ENCODE measurements at regions not wholly inside any gene's neighbourhood (a gene's known extent, or its start where the extent isn't known, plus 50 kb on each side); places are given as distances from the start of the nearest gene placed in this dataset.
"Not testable (repeated sequence)": the region's sequence is repeated elsewhere in the genome, so short reads cannot be mapped to it uniquely, and the experiment has no call there.

- no peak for DNase-seq (ENCODE audit: low spot score)
These were observed 1199.3 kb downstream of the CDH11 start for GRCh38 chr16:63922560-63922959.

DNA sequence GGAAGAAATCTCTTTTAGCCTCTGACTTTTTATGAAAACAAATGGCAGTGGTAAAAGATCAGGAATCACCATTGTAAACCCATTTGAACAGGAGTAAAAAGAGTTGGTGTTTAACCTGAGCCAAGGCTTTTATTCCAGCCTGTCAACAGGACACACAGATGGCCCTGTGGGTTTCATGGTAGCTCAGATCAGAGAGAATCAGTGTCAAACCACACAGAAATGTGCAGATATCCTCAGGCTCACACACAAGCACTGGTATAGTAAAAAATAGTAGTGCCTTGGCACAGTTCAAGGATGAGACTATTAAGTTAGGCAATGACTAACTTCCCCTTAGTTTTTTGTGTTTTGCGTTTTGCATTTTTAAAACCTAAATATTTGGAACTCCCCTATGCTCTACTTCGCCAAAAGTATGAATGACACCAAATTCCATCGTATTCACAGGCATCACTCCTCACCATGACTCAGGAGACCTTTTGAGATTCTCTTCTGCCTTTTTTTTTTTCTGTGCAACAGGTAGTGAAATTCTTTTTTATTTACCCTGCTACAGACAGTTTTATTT lies 1200.0 kb downstream of the CDH11 start:
- no peak for DNase-seq (ENCODE audit: low spot score)

- no peak for DNase-seq (ENCODE audit: low spot score)
These were observed 1208.6 kb downstream of the CDH11 start for GRCh38 chr16:63913290-63913689.

GRCh38 chr16:63907251-63907650 lies 1214.6 kb downstream of the CDH11 start:
- no peak for DNase-seq (ENCODE audit: low spot score)

- no peak for DNase-seq (ENCODE audit: low spot score)
These were observed 1216.9 kb downstream of the CDH11 start for GRCh38 chr16:63904930-63905329.

DNA sequence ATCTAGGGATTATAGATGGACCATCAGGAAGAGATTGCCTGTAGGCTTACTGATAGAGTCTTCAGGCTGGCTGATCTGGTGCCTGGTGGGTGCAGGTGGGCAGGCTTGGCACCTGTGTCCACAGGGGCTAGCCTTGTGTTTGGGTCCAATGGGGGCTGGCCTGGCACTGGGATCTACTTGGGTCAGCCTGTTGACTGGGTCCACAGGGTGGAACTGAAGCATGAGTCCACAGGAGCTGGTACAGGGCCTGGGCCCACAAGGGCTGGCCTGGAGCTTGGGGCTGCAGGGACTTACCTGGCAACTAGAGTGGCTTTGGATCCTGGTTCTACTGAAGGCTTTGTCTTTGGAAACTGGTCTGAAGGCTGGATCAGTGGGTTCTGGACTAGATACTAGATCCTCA lies 1217.7 kb downstream of the CDH11 start:
- DNase-seq (ENCODE audit: low spot score), result no peak

DNA sequence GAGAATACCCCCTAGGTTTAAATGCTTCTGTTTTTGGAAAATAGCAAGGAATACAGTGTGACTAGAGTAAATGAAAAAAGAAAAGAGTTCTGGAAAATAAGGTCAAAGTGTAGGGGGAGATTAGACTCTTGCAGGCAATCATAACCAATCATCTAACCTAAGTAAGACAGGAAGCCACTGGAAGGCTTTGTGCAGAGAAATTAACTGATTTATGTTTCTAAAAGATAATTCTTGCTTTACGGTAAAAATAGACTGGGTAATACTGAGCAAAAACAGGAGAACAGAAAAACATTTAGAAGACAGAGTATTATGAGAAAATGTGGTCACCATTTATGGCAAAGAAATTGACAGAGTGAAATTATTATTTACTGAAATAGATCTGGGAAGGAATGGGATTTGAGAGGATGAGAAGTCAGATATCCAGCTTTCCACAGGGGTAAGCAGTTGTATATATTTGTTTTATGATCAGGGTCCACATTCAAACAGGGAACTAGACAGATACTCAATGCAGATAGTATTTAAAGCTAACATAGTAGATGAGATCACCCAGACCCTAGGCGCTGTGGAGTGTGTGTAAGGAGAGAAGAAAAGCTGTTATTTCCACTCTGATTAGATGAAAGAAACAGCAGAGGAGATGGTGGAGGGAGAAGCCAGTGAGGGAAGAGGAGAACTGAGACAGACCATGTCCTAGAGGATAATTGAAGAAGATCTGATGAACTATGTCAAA lies 1225.3 kb downstream of the CDH11 start:
- DNase-seq (ENCODE audit: low spot score), result no peak

DNA sequence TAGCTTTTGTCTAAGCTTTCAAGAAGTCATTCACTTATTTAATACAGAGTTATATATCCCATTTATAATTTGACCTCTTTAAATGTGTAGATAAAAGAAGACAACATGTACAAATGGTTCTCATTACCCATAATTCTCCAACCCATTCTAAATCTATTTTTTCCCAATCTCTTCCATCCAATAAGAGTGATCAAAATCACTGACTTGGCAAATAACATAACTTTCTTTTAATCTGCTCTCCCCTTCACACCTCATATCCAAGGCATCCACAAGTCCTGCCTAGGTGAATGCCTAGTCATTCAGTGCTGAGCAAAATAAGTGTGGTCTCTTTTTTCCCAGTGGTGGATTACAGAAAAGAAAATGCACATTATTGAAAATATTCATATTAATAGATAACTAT lies 1231.1 kb downstream of the CDH11 start:
- DNase-seq (ENCODE audit: low spot score), result no peak

GRCh38 chr16:63890081-63890480 lies 1231.8 kb downstream of the CDH11 start:
- DNase-seq (ENCODE audit: low spot score), result no peak

GRCh38 chr16:63883091-63883490 lies 1238.8 kb downstream of the CDH11 start:
- no peak for DNase-seq (ENCODE audit: low spot score)

- no peak for DNase-seq (ENCODE audit: low spot score)
These were observed 1239.3 kb downstream of the CDH11 start for GRCh38 chr16:63882576-63882975.

- DNase-seq (ENCODE audit: low spot score), result no peak
These were observed 1240.9 kb downstream of the CDH11 start for GRCh38 chr16:63880948-63881347.

GRCh38 chr16:63877401-63877800 lies 1244.5 kb downstream of the CDH11 start:
- DNase-seq (ENCODE audit: low spot score), result no peak

DNA sequence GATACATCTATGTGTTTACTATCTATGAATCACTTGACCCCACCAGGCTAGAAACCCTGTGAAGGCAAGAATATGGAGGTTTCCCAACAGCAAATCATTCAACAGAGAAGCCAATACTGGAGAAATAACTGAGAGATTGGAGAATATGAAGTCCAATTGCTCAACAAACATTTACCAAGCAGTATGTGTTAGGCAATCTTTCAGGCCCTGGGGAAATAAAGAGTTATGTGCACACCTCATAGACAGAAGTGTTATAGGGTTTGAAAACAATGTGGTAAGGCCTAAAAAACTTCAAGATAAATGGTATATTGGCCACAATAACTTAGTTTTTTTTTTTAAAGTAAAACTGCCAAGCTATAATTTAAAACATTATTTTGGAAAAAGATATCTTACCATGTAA lies 1245.8 kb downstream of the CDH11 start:
- no peak for DNase-seq (ENCODE audit: low spot score)

GRCh38 chr16:63860700-63861099 lies 1261.2 kb downstream of the CDH11 start:
- not testable (repeated sequence) for DNase-seq (ENCODE audit: low spot score)

DNA sequence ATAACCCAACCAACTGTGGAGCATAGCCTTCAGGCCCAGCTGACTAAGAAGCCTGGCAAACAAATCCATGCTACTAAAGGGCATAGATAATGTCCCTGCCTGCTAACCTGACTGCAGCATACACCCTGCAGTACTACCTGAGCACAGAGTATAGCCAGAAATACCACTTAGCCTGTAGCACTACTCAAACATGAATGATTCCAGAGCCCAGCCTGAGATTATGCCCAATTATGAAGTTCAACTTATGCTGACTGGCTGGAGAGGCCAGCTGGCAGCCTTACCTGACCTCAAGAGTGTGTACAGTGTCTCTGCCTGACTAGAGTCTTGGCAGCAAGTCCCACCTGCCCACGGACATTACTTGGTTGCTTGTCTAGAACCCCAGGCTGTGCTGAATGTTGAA lies 1265.3 kb downstream of the CDH11 start:
- no peak for DNase-seq (ENCODE audit: low spot score)

DNA sequence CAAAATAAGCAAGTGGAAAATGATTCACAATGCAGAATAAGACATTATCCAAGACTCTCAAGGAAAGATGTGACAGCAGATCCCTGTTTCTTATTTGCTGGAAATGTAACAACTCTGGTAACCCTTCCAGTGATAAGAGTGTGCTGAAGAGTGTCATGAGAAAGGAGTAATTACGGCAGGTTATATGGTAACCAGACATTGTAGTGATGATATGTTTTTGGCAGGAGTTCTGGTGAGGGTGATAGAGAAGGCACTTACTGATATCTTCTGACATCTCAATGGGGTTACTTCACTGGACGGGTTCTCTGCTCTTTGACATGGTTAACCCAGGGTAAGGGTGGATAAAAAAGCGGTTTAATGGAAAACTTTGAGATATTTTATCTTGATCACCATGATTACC lies 1270.9 kb downstream of the CDH11 start:
- no peak for DNase-seq (ENCODE audit: low spot score)

DNA sequence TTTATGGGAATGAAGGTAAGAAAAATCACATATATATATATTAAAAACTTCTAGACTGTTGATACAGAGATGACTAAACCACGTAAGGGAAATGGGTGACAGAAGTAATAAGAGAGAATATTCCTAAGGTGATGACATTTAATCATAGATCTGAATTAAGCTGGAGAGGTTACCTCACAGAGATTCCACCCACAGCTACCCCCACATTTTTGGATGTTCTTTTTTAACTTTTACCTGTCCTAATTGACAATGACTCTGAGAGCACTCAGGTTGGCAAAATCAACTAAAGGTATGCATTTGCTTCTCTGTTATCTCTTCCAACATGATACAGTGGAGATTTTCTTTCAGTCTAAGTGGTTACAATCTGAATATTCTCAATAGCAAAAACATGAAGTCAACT lies 1280.6 kb downstream of the CDH11 start:
- no peak for DNase-seq (ENCODE audit: low spot score)

- DNase-seq (ENCODE audit: low spot score), result no peak
These were observed 1291.8 kb downstream of the CDH11 start for GRCh38 chr16:63830061-63830460.

DNA sequence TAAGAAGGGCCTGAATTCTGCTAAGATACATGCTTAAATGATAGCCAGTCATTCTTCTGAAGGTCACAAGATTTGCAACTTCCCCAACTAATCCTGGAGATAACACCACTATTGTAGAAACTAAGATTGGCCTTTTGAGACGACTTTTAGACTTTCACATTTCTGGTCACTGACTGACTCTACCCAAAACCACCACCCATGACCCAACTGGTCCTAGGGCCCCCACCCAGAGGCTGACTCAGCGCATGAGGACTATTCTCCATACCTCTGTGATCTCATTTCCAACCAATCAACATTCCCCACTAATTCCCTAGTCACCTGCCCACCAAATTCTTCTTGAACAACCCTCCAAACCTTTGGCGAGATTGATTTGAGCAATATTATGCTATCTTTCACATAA lies 1299.0 kb downstream of the CDH11 start:
- no peak for DNase-seq (ENCODE audit: low spot score)

DNA sequence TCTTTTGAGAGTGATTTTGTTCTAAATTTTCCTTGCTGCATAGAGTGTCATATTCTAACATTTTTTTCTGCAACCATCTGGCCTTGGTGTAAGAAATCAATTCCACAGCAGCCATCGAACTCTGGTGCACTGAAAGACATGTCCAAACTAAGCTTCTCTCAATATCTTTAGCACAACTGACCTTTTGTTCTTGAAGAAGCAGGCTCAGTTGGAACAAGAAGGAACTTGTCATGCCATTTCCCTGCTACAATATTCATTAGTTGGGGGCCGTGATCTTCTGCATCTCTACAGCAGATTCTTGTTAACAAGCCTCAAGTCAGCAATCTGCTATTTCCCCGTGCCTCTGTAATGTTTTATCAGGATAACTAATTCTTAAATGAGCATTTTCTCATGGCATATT lies 1305.6 kb downstream of the CDH11 start:
- DNase-seq (ENCODE audit: low spot score), result no peak

GRCh38 chr16:63813862-63814261 lies 1308.0 kb downstream of the CDH11 start:
- DNase-seq (ENCODE audit: low spot score), result no peak

GRCh38 chr16:63808730-63809129 lies 1313.1 kb downstream of the CDH11 start:
- DNase-seq (ENCODE audit: low spot score), result no peak

Measured in HuH-7 (cell line).